Esophagus squamous epithelium (tissue), 5 donors: ENCODE measurements at regions not wholly inside any gene's neighbourhood (a gene's known extent, or its start where the extent isn't known, plus 50 kb on each side); places are given as distances from the start of the nearest gene placed in this dataset.

Experiments
- DNase-seq: peaks from one replicate; lab custom pipeline; 2025; lab: John Stamatoyannopoulos, UW
- H3K27ac ChIP-seq, 4 donors: fragments of 200-600 bp; sonication (generic); one replicate each; pipeline ENCODE4 v1.5.1; 2016 to 2019; ENCODE audit warnings: mild to moderate bottlenecking in 1 of 4
- H3K27me3 ChIP-seq, 4 donors: fragments of 200-600 bp; sonication (generic); 1 replicate in 3 of 4; 2 replicates in 1 of 4; pipeline versions ENCODE4 v1.5.1 to v1.6.0; 2017 to 2021; ENCODE audit warnings: antibody characterized with exemption in 1 of 4
- H3K36me3 ChIP-seq, 3 donors: fragments of 200-600 bp; sonication (generic); one replicate each; pipeline ENCODE4 v1.5.1; 2016 to 2019
- H3K4me1 ChIP-seq, 3 donors: fragments of 200-600 bp; sonication (generic); one replicate each; pipeline ENCODE4 v1.5.1; 2017 to 2019
- H3K4me3 ChIP-seq, 4 donors: fragments of 200-600 bp; sonication (generic); 1 replicate in 3 of 4; 2 replicates in 1 of 4; pipeline ENCODE4 v1.5.1; 2016 to 2019; ENCODE audit warnings: mild to moderate bottlenecking in 2 of 4, moderate library complexity in 1 of 4
- H3K9me3 ChIP-seq, 3 donors: fragments of 200-600 bp; sonication (generic); one replicate each; pipeline ENCODE4 v1.5.1; 2016 to 2019
- CTCF ChIP-seq, 6 experiments: fragments of 450-650 bp in 4 of 6; fragments of 200-600 bp in 2 of 6; sonication (generic) in 2 of 6; IDR thresholded peaks; one replicate each; pipeline ENCODE4 v1.5.1; 2016 to 2019; ENCODE audit warnings: antibody characterized with exemption in 6 of 6, mild to moderate bottlenecking in 4 of 6, moderate library complexity in 4 of 6
- POLR2A ChIP-seq, 4 donors: fragments of 450-650 bp; IDR thresholded peaks; one replicate each; pipeline ENCODE4 v1.6.1; 2017; ENCODE audit warnings: antibody characterized with exemption in 4 of 4, mild to moderate bottlenecking in 4 of 4, moderate library complexity in 3 of 4
- WGBS, 2 donors: methylation state at CpG; one replicate each; pipeline ENCODE4 v1.1.5; 2018; 5-methylcytosine and 5-hydroxymethylcytosine counted together
- intact Hi-C: fragments of 100-400 bp; cut with DNase I; formaldehyde crosslinking; loops from one replicate; pipeline ENCODE4 v1.15.0; 2022
- donor health status: DM: yes; HTN: yes; CAD: no.

GRCh38 chr16:86879268-86879667 is 300.9 kb downstream of the FOXL1 start:
- intact Hi-C loops, result loop anchor here (10.0 kb wide), 1 partner anchor 304 kb away; the partner anchor contains the start of gene FOXL1
- H3K9me3 ChIP-seq, result no peaks in the 10 kb centered on the region
- no peak overlapping the region for H3K27ac ChIP-seq
- DNase-seq, result no peak
- no peak for TF ChIP-seq POLR2A (IDR thresholded peaks at IDR 0.05)
- no peak for TF ChIP-seq CTCF (IDR thresholded peaks at IDR 0.05)
- peaks cover 0 to 96% (median 0%) of the 10 kb centered on the region in 4 donors for H3K27me3 ChIP-seq
- H3K4me3 ChIP-seq, result no peak overlapping the region
- WGBS, 2 donors, result 53 to 86% methylated on average over 4 to 9 of the region's 11 CpGs
- H3K4me1 ChIP-seq, result no peaks in the 10 kb centered on the region
- no peaks in the 10 kb centered on the region for H3K36me3 ChIP-seq

- no peaks in the 10 kb centered on the region for H3K4me1 ChIP-seq
- no peaks in the 10 kb centered on the region for H3K9me3 ChIP-seq
- H3K27me3 ChIP-seq, result peaks cover 0 to 89% (median 0%) of the 10 kb centered on the region in 4 donors
- no peaks in the 10 kb centered on the region for H3K36me3 ChIP-seq
- H3K4me3 ChIP-seq, result no peak overlapping the region
- TF ChIP-seq POLR2A (IDR thresholded peaks at IDR 0.05), result no peak
- no peak for TF ChIP-seq CTCF (IDR thresholded peaks at IDR 0.05)
- intact Hi-C loops, result no loop called here
- WGBS, 2 donors, result 74 to 81% methylated on average over 5 to 14 of the region's 14 CpGs
- DNase-seq, result no peak
- H3K27ac ChIP-seq, result no peak overlapping the region
Measured at GRCh38 chr16:86880316-86881117, 302.2 kb downstream of the FOXL1 start.

DNA sequence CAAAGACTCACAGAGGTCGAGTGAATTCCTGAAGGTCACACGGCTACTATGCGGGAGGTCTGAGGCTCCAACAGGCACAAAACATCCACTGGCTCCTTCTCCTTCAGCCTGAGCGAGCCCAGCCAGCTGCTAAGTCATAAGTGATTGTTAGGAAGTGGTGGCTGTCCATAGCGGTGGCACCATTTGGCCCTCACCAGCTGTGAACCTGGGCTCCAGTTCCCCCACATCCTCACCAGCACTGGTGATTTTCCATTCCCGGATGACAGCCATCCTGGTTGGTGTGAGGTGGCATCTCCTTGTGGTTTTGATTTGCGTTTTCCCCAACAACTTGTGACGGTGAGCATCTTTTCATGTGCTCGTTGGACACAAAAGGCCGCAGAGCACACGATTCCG is 302.8 kb downstream of the FOXL1 start:
- intact Hi-C loops, result no loop called here
- Histone ChIP-seq H3K4me3 (no peak overlapping the region), H3K4me1 (no peaks in the 10 kb centered on the region), H3K27me3 (peaks cover 0 to 87% (median 0%) of the 10 kb centered on the region in 4 donors), H3K27ac (no peak overlapping the region), H3K36me3 (no peaks in the 10 kb centered on the region), H3K9me3 (no peaks in the 10 kb centered on the region)
- WGBS, 2 donors, result 78 to 83% methylated on average over 4 to 10 of the region's 12 CpGs
- TF ChIP-seq CTCF (IDR thresholded peaks at IDR 0.05), result no peak
- TF ChIP-seq POLR2A (IDR thresholded peaks at IDR 0.05), result no peak
- DNase-seq, result no peak

GRCh38 chr16:86881861-86882273 is 303.5 kb downstream of the FOXL1 start:
- DNase-seq, result no peak
- intact Hi-C loops, result no loop called here
- Histone ChIP-seq H3K9me3 (no peaks in the 10 kb centered on the region), H3K36me3 (no peaks in the 10 kb centered on the region), H3K4me3 (no peak overlapping the region), H3K27ac (no peak overlapping the region), H3K4me1 (no peaks in the 10 kb centered on the region), H3K27me3 (peaks cover 0 to 81% (median 0%) of the 10 kb centered on the region in 4 donors)
- TF ChIP-seq POLR2A (IDR thresholded peaks at IDR 0.05) (no peak), CTCF (IDR thresholded peaks at IDR 0.05) (no peak)
- WGBS, 2 donors, result 41 to 46% methylated on average over 9 to 13 of the region's 15 CpGs

DNA sequence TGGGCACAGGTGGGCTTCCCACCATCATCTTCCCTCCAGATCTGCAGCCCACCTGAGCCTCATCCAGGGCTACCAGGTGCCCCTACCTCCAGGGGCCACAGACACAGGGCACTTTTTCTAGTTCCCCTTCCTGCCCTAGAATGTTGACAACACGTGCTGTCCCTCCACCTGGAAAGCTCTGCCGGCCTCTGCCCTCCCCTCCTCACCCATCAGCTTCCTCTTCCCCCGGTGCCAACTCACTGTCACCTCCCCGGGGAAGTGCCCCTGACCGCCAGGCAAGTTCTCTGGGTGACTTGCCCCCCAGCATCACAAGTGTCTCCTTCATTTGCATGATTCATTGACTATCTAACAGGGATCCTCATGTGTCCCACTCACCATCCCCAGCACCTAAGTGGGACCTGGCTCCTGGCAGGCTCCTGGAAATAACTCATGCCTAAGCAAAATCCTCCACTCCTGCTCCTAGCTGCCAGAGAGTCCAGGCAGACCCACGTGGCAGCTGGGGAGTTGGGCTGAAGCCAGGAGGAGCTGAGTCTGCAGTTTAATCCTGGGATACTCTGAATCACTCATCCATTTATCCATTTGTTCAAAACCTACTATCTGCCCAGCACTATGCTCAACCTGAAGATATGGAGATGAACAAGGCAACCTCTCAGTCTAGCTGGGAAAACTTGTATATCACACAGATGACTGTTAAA is 304.4 kb downstream of the FOXL1 start:
- intact Hi-C loops, result no loop called here
- H3K27me3 ChIP-seq, result peaks cover 0 to 77% (median 0%) of the 10 kb centered on the region in 4 donors
- TF ChIP-seq POLR2A (IDR thresholded peaks at IDR 0.05) (no peak), CTCF (IDR thresholded peaks at IDR 0.05) (no peak)
- H3K36me3 ChIP-seq, result no peaks in the 10 kb centered on the region
- H3K9me3 ChIP-seq, result no peaks in the 10 kb centered on the region
- WGBS, 2 donors, result 27 to 33% methylated on average over 6 of the region's 6 CpGs
- H3K4me3 ChIP-seq, result no peak overlapping the region
- H3K27ac ChIP-seq, result no peak overlapping the region
- no peaks in the 10 kb centered on the region for H3K4me1 ChIP-seq
- DNase-seq, result no peak
